ENCODE measurements at regions not wholly inside any gene's neighbourhood (a gene's known extent, or its start where the extent isn't known, plus 50 kb on each side); places are given as distances from the start of the nearest gene placed in this dataset.

DNA sequence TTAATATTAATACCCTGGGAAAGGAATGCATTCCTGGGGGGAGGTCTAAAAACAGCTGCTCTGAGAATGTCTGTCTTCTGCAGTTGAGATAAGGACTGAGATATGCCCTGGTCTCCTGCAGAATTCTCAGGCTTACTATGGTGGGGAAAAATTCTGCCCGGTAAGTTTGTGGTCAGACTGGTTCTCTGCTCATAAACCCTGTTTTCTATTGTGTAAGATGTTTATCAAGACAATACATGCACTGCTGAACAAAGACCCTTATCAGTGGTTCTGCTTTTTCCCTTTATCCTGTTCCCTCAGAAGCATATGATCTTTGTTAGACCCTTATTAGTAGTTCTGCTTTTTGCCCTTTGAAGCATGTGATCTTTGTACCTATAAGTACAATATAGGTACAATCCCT lies 494.6 kb downstream of the CNTN6 start:
- DNase-seq (ENCODE audit: low read depth, low spot score), result no peak
- no peak for TF ChIP-seq CTCF (IDR thresholded peaks at IDR 0.05; ENCODE audit: low read depth, low read length)
- Histone ChIP-seq H3K9me3 (ENCODE audit: control insufficient read depth, insufficient read depth, low read length) (peaks cover 18% of the 10 kb centered on the region), H3K4me3 (ENCODE audit: low read depth, low read length) (no peak overlapping the region), H3K27me3 (ENCODE audit: control insufficient read depth, insufficient read depth, low read length) (no peaks in the 10 kb centered on the region), H3K27ac (ENCODE audit: low read depth, low read length) (no peak overlapping the region)
- POLR2A ChIA-PET, result no interaction called here
- CTCF ChIA-PET, result no interaction called here

GRCh38 chr3:1591327-1592028 lies 498.7 kb downstream of the CNTN6 start:
- ChIA-PET POLR2A (no interaction called here), CTCF (no interaction called here)
- no peak for TF ChIP-seq CTCF (IDR thresholded peaks at IDR 0.05; ENCODE audit: low read depth, low read length)
- Histone ChIP-seq H3K27ac (ENCODE audit: low read depth, low read length) (no peak overlapping the region), H3K4me3 (ENCODE audit: low read depth, low read length) (no peak overlapping the region), H3K27me3 (ENCODE audit: control insufficient read depth, insufficient read depth, low read length) (no peaks in the 10 kb centered on the region), H3K9me3 (ENCODE audit: control insufficient read depth, insufficient read depth, low read length) (no peaks in the 10 kb centered on the region; the same call in 1 of the 2 replicates)
- no peak for DNase-seq (ENCODE audit: low read depth, low spot score)

- CTCF ChIA-PET, result no interaction called here
- TF ChIP-seq CTCF (IDR thresholded peaks at IDR 0.05; ENCODE audit: low read depth, low read length), result no peak
- Histone ChIP-seq H3K27ac (ENCODE audit: low read depth, low read length) (no peak overlapping the region), H3K27me3 (ENCODE audit: control insufficient read depth, insufficient read depth, low read length) (no peaks in the 10 kb centered on the region), H3K9me3 (ENCODE audit: control insufficient read depth, insufficient read depth, low read length) (peaks cover 2% of the 10 kb centered on the region), H3K4me3 (ENCODE audit: low read depth, low read length) (no peak overlapping the region)
- POLR2A ChIA-PET, result no interaction called here
- no peak for DNase-seq (ENCODE audit: low read depth, low spot score)
Measured at GRCh38 chr3:1594940-1595339, 502.1 kb downstream of the CNTN6 start.

GRCh38 chr3:1600206-1600605 lies 498.5 kb upstream of the CNTN4 start:
- no peaks in the 10 kb centered on the region for H3K27me3 ChIP-seq (ENCODE audit: control insufficient read depth, insufficient read depth, low read length)
- ChIA-PET POLR2A (no interaction called here), CTCF (no interaction called here)
- no peak for TF ChIP-seq CTCF (IDR thresholded peaks at IDR 0.05; ENCODE audit: low read depth, low read length)
- no peak overlapping the region for H3K4me3 ChIP-seq (ENCODE audit: low read depth, low read length)
- DNase-seq (ENCODE audit: low read depth, low spot score), result no peak
- H3K9me3 ChIP-seq (ENCODE audit: control insufficient read depth, insufficient read depth, low read length), result peaks cover 15% of the 10 kb centered on the region
- H3K27ac ChIP-seq (ENCODE audit: low read depth, low read length), result no peak overlapping the region

- Histone ChIP-seq H3K9me3 (ENCODE audit: control insufficient read depth, insufficient read depth, low read length) (peaks cover 15% of the 10 kb centered on the region), H3K4me3 (ENCODE audit: low read depth, low read length) (no peak overlapping the region), H3K27ac (ENCODE audit: low read depth, low read length) (no peak overlapping the region), H3K27me3 (ENCODE audit: control insufficient read depth, insufficient read depth, low read length) (no peaks in the 10 kb centered on the region)
- no peak for TF ChIP-seq CTCF (IDR thresholded peaks at IDR 0.05; ENCODE audit: low read depth, low read length)
- DNase-seq (ENCODE audit: low read depth, low spot score), result no peak
- CTCF ChIA-PET, result no interaction called here
- POLR2A ChIA-PET, result no interaction called here
Measured at GRCh38 chr3:1600700-1601418, 497.8 kb upstream of the CNTN4 start.
